Caco-2 (cell line): ENCODE measurements at regions not wholly inside any gene's neighbourhood (a gene's known extent, or its start where the extent isn't known, plus 50 kb on each side); places are given as distances from the start of the nearest gene placed in this dataset.

Experiments used
- BruUV-seq: library from RNA; stranded (reverse); fragments of 400-500 nt; replicated peaks from 2 replicates; lab custom pipeline; 2021; lab: Mats Ljungman, UMichigan
- CTCF ChIA-PET: fragments of 300-600 bp; sonication (Branson Sonifier 250); formaldehyde crosslinking; loops from one replicate; lab custom pipeline; 2022; ENCODE audit warnings: antibody characterized with exemption; lab: Charles Lee
- POLR2A ChIA-PET: fragments of 300-600 bp; sonication (Branson Sonifier 250); formaldehyde crosslinking; loops from one replicate; lab custom pipeline; 2022; ENCODE audit warnings: antibody characterized with exemption; lab: Charles Lee
- DNase-seq, 2 experiments: peaks; one replicate each; pipeline versions ENCODE4 v3.0.0 to v3.0.0-alpha.2; 2020 to 2022
- H3K27me3 ChIP-seq: replicated peaks from 2 replicates; pipeline ENCODE4 v1.6.0; 2011; ENCODE audit warnings: low read length; ENCODE audit not compliant: control insufficient read depth, insufficient read depth
- H3K36me3 ChIP-seq: 2 replicates; pipeline ENCODE4 v1.5.1; 2011; ENCODE audit warnings: low read length; ENCODE audit not compliant: control insufficient read depth, insufficient read depth
- H3K4me1 ChIP-seq: fragments of 250-450 bp; sonication (Bioruptor Pico); 2 replicates; pipeline ENCODE4 v1.5.1; 2020; ENCODE audit warnings: mild to moderate bottlenecking
- H3K4me3 ChIP-seq: 2 replicates; pipeline ENCODE4 v1.5.1; 2011; ENCODE audit warnings: low read depth, mild to moderate bottlenecking, control low read depth, low read length
- H3K9me3 ChIP-seq: fragments of 250-450 bp; sonication (Bioruptor Pico); 2 replicates; pipeline ENCODE4 v1.5.1; 2020; ENCODE audit warnings: mild to moderate bottlenecking, moderate library complexity
- H3K27ac Mint-ChIP-seq: one replicate; pipeline ENCODE4 v1.8.0; 2022; ENCODE audit warnings: mixed read lengths; ENCODE audit not compliant: unreplicated experiment
- H3K27me3 Mint-ChIP-seq: one replicate; pipeline ENCODE4 v1.8.0; 2022; ENCODE audit warnings: mixed read lengths; ENCODE audit not compliant: insufficient read depth, unreplicated experiment
- H3K36me3 Mint-ChIP-seq: one replicate; pipeline ENCODE4 v1.8.0; 2022; ENCODE audit warnings: mild to moderate bottlenecking, mixed read lengths; ENCODE audit not compliant: insufficient read depth, unreplicated experiment
- H3K4me1 Mint-ChIP-seq: one replicate; pipeline ENCODE4 v1.8.0; 2022; ENCODE audit warnings: low read depth, mixed read lengths; ENCODE audit not compliant: unreplicated experiment
- H3K4me3 Mint-ChIP-seq: one replicate; pipeline ENCODE4 v1.8.0; 2022; ENCODE audit warnings: mild to moderate bottlenecking, moderate library complexity, mixed read lengths; ENCODE audit not compliant: unreplicated experiment
- H3K9me3 Mint-ChIP-seq: one replicate; pipeline ENCODE4 v1.8.0; 2022; ENCODE audit warnings: mixed read lengths; ENCODE audit not compliant: unreplicated experiment
- CTCF ChIP-seq, 2 experiments: fragments of 200-600 bp in 1 of 2; IDR thresholded peaks; 1 replicate in 1 of 2; 2 replicates in 1 of 2; pipeline versions ENCODE4 v1.5.1 to v1.8.0; 2011 to 2022; ENCODE audit warnings: antibody characterized with exemption in 1 of 2, control low read depth in 1 of 2, inconsistent platforms in 1 of 2, low read depth in 1 of 2, low read length in 1 of 2, mild to moderate bottlenecking in 1 of 2, moderate library complexity in 1 of 2; ENCODE audit not compliant: insufficient read depth in 1 of 2, severe bottlenecking in 1 of 2, unreplicated experiment in 1 of 2
- intact Hi-C: fragments of 100-400 bp; cut with micrococcal nuclease; formaldehyde crosslinking; loops from one replicate; pipeline ENCODE4 v1.10.0; 2022; ENCODE audit not compliant: unreplicated experiment

- H3K27me3 ChIP-seq: no peaks in the 10 kb centered on the region
- no TSS peak for BruUV-seq
- POLR2A ChIA-PET: interaction anchor here (0.6 kb wide), 1 partner anchor 310 kb away, joined by 3 read pairs; no protein-coding TSS in a partner anchor
- H3K27me3 Mint-ChIP-seq: no peaks in the 10 kb centered on the region
- H3K27ac Mint-ChIP-seq: no peak overlapping the region
- no peak overlapping the region for H3K4me3 Mint-ChIP-seq
- no peak for DNase-seq
- no peaks in the 10 kb centered on the region for H3K4me1 ChIP-seq
- no peaks in the 10 kb centered on the region for H3K9me3 ChIP-seq
- H3K4me3 ChIP-seq: no peak overlapping the region
- H3K36me3 ChIP-seq: no peaks in the 10 kb centered on the region
- CTCF ChIA-PET: interaction anchor here (1.1 to 1.8 kb wide), 2 partner anchors 268 to 380 kb away, joined by 3 to 22 read pairs; no protein-coding TSS in a partner anchor
- intact Hi-C loops: loop anchor here (2.0 to 5.0 kb wide), 3 partner anchors 43 to 720 kb away; partner anchors contain the start of gene CARMIL1
- peaks cover 13% of the 10 kb centered on the region for H3K4me1 Mint-ChIP-seq
- no peak for TF ChIP-seq CTCF (IDR thresholded peaks at IDR 0.05; ENCODE audit: insufficient read depth in 1 of 2, low read depth in 1 of 2, low read length in 1 of 2, severe bottlenecking in 1 of 2, unreplicated experiment in 1 of 2)
- no peaks in the 10 kb centered on the region for H3K36me3 Mint-ChIP-seq
- H3K9me3 Mint-ChIP-seq: no peaks in the 10 kb centered on the region
Measured at GRCh38 chr6:25222006-25222678, 57.0 kb upstream of the CARMIL1 start.

- H3K27me3 Mint-ChIP-seq: no peaks in the 10 kb centered on the region
- H3K4me3 Mint-ChIP-seq: peak overlapping the region; percentile 25
- no TSS peak for BruUV-seq
- H3K36me3 Mint-ChIP-seq: no peaks in the 10 kb centered on the region
- TF ChIP-seq CTCF (IDR thresholded peaks at IDR 0.05; ENCODE audit: insufficient read depth in 1 of 2, low read depth in 1 of 2, low read length in 1 of 2, severe bottlenecking in 1 of 2, unreplicated experiment in 1 of 2): peak; percentile 57 to 83
- ChIA-PET CTCF (interaction anchor here (0.6 to 1.8 kb wide), 11 partner anchors 8 to 495 kb away, joined by 3 to 22 read pairs (median 3); no protein-coding TSS in a partner anchor), POLR2A (no interaction called here)
- H3K27me3 ChIP-seq: no peaks in the 10 kb centered on the region
- peaks cover 13% of the 10 kb centered on the region for H3K4me1 Mint-ChIP-seq
- H3K4me1 ChIP-seq: no peaks in the 10 kb centered on the region
- no peaks in the 10 kb centered on the region for H3K9me3 ChIP-seq
- H3K4me3 ChIP-seq: no peak overlapping the region
- no peaks in the 10 kb centered on the region for H3K9me3 Mint-ChIP-seq
- no peak overlapping the region for H3K27ac Mint-ChIP-seq
- no peaks in the 10 kb centered on the region for H3K36me3 ChIP-seq
- intact Hi-C loops: loop anchor here (1.0 to 5.0 kb wide), 8 partner anchors 41 to 719 kb away; partner anchors contain the start of gene CARMIL1
- peak; percentile 43 to 68 for DNase-seq
Measured at GRCh38 chr6:25223490-25223991, 55.6 kb upstream of the CARMIL1 start.

- no TSS peak for BruUV-seq
- ChIA-PET POLR2A (no interaction called here), CTCF (interaction anchor here (0.6 to 1.8 kb wide), 5 partner anchors 41 to 494 kb away, joined by 3 to 22 read pairs (median 11); no protein-coding TSS in a partner anchor)
- TF ChIP-seq CTCF (IDR thresholded peaks at IDR 0.05; ENCODE audit: insufficient read depth in 1 of 2, low read depth in 1 of 2, low read length in 1 of 2, severe bottlenecking in 1 of 2, unreplicated experiment in 1 of 2): no peak
- Mint-ChIP-seq H3K27ac (no peak overlapping the region), H3K9me3 (no peaks in the 10 kb centered on the region), H3K4me1 (peaks cover 14% of the 10 kb centered on the region), H3K36me3 (no peaks in the 10 kb centered on the region), H3K27me3 (no peaks in the 10 kb centered on the region), H3K4me3 (no peak overlapping the region)
- intact Hi-C loops: loop anchor here (5.0 kb wide), 1 partner anchor 718 kb away; no protein-coding TSS in a partner anchor
- DNase-seq: no peak
- Histone ChIP-seq H3K9me3 (no peaks in the 10 kb centered on the region), H3K36me3 (no peaks in the 10 kb centered on the region), H3K4me3 (no peak overlapping the region), H3K27me3 (no peaks in the 10 kb centered on the region), H3K4me1 (peaks cover 3% of the 10 kb centered on the region)
Measured at GRCh38 chr6:25224242-25224641, 54.9 kb upstream of the CARMIL1 start.
